Osteoblast (primary cell): ENCODE measurements at regions not wholly inside any gene's neighbourhood (a gene's known extent, or its start where the extent isn't known, plus 50 kb on each side); places are given as distances from the start of the nearest gene placed in this dataset.

Source experiments
- DNase-seq: peaks from one replicate; pipeline ENCODE4 v3.0.0; 2011; ENCODE audit warnings: low spot score, mixed read lengths; ENCODE audit not compliant: insufficient read length; ENCODE audit errors: missing footprints
- H2AFZ ChIP-seq: 2 replicates; pipeline ENCODE4 v1.6.0; 2011; ENCODE audit warnings: mild to moderate bottlenecking, low read length
- H3K27ac ChIP-seq: 2 replicates; pipeline ENCODE4 v1.5.1; 2011; ENCODE audit warnings: mild to moderate bottlenecking, low read depth, low read length, moderate library complexity
- H3K27me3 ChIP-seq: 2 replicates; pipeline ENCODE4 v1.6.0; 2012; ENCODE audit warnings: mild to moderate bottlenecking, control low read depth, inconsistent platforms, low read length, moderate library complexity; ENCODE audit not compliant: insufficient read depth
- H3K36me3 ChIP-seq: 2 replicates; pipeline ENCODE4 v1.5.1; 2011; ENCODE audit warnings: mild to moderate bottlenecking, low read length, control low read depth, moderate library complexity; ENCODE audit not compliant: insufficient read depth
- H3K4me1 ChIP-seq: 2 replicates; pipeline ENCODE4 v1.5.1; 2011; ENCODE audit warnings: mild to moderate bottlenecking, low read length, control low read depth, moderate library complexity; ENCODE audit not compliant: insufficient read depth
- H3K4me2 ChIP-seq: 2 replicates; pipeline ENCODE4 v1.6.0; 2011; ENCODE audit warnings: mild to moderate bottlenecking, low read length; ENCODE audit not compliant: insufficient read depth
- H3K4me3 ChIP-seq: fragments of 200-600 bp; sonication (generic); 3 replicates; pipeline ENCODE4 v1.5.1; 2012; ENCODE audit warnings: mild to moderate bottlenecking, low read length, inconsistent platforms; ENCODE audit not compliant: insufficient read depth
- H3K79me2 ChIP-seq: 2 replicates; pipeline ENCODE4 v1.6.0; 2012; ENCODE audit warnings: mild to moderate bottlenecking, low read length, control low read depth, inconsistent platforms; ENCODE audit not compliant: insufficient read depth
- H3K9me3 ChIP-seq: 2 replicates; pipeline ENCODE4 v1.5.1; 2011; ENCODE audit warnings: low read depth, low read length, control low read depth
- H4K20me1 ChIP-seq: 2 replicates; pipeline ENCODE4 v1.6.0; 2012; ENCODE audit warnings: mild to moderate bottlenecking, low read length, control low read depth; ENCODE audit not compliant: insufficient read depth
- CTCF ChIP-seq: IDR thresholded peaks from 2 replicates; pipeline ENCODE4 v1.5.1; 2011; ENCODE audit warnings: mild to moderate bottlenecking, low read depth, low read length, moderate library complexity; ENCODE audit errors: extremely low read depth

- no peak for TF ChIP-seq CTCF
- Histone ChIP-seq H3K79me2 (no peaks in the 10 kb centered on the region), H3K4me1 (no peaks in the 10 kb centered on the region), H2AFZ (no peak overlapping the region), H3K4me3 (no peak overlapping the region), H3K9me3 (peaks cover 4% of the 10 kb centered on the region), H3K27me3 (no peaks in the 10 kb centered on the region), H4K20me1 (no peaks in the 10 kb centered on the region), H3K4me2 (no peak overlapping the region), H3K36me3 (no peaks in the 10 kb centered on the region), H3K27ac (no peak overlapping the region)
- DNase-seq, result no peak
Observed at GRCh38 chr20:22475662-22476061, 108.7 kb downstream of the FOXA2 start.

DNA sequence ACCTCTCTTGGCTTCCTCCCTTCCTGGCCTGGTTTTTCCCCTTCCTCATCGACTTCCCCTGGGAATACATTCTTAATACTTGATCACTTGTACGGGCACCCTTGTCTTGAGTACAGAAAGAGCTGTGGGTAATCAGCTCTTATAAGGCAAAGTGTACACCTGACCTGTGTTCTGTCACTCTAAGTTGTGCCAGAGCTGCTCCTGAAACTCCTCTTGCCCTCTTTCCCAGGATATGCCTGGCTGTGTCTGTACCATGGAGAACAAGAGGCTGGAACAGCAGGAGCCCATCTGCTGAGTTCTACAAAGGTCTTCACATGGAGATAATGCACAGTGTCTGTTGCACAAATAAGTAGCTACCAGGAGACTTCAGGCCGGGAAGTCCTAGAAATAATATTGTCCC, 110.1 kb downstream of the FOXA2 start:
- no peaks in the 10 kb centered on the region for H3K79me2 ChIP-seq
- TF ChIP-seq CTCF, result no peak
- no peaks in the 10 kb centered on the region for H3K27me3 ChIP-seq
- H4K20me1 ChIP-seq, result no peaks in the 10 kb centered on the region
- no peak overlapping the region for H3K4me3 ChIP-seq
- no peaks in the 10 kb centered on the region for H3K36me3 ChIP-seq
- no peak overlapping the region for H2AFZ ChIP-seq
- DNase-seq, result no peak
- H3K4me2 ChIP-seq, result no peak overlapping the region
- H3K4me1 ChIP-seq, result no peaks in the 10 kb centered on the region
- H3K27ac ChIP-seq, result no peak overlapping the region
- H3K9me3 ChIP-seq, result peaks cover 2% of the 10 kb centered on the region

- Histone ChIP-seq H3K27ac (no peak overlapping the region), H3K27me3 (no peaks in the 10 kb centered on the region), H3K4me1 (no peaks in the 10 kb centered on the region), H3K36me3 (no peaks in the 10 kb centered on the region), H3K79me2 (no peaks in the 10 kb centered on the region), H3K4me2 (no peak overlapping the region), H2AFZ (no peak overlapping the region), H3K9me3 (peaks cover 2% of the 10 kb centered on the region), H4K20me1 (no peaks in the 10 kb centered on the region), H3K4me3 (no peak overlapping the region)
- no peak for DNase-seq
- no peak for TF ChIP-seq CTCF
Observed at GRCh38 chr20:22473293-22473692, 111.1 kb downstream of the FOXA2 start.

- peaks cover 2% of the 10 kb centered on the region for H3K9me3 ChIP-seq
- no peak for TF ChIP-seq CTCF
- no peak overlapping the region for H3K4me3 ChIP-seq
- DNase-seq, result no peak
- no peaks in the 10 kb centered on the region for H3K4me1 ChIP-seq
- H3K27me3 ChIP-seq, result no peaks in the 10 kb centered on the region
- H4K20me1 ChIP-seq, result no peaks in the 10 kb centered on the region
- H3K79me2 ChIP-seq, result no peaks in the 10 kb centered on the region
- no peak overlapping the region for H3K4me2 ChIP-seq
- H2AFZ ChIP-seq, result no peak overlapping the region
- no peak overlapping the region for H3K27ac ChIP-seq
- no peaks in the 10 kb centered on the region for H3K36me3 ChIP-seq
Observed at GRCh38 chr20:22472447-22473100, 111.8 kb downstream of the FOXA2 start.
